HL-60 (cell line): ENCODE measurements at regions not wholly inside any gene's neighbourhood (a gene's known extent, or its start where the extent isn't known, plus 50 kb on each side); places are given as distances from the start of the nearest gene placed in this dataset.
"Not testable (repeated sequence)": the region's sequence is repeated elsewhere in the genome, so short reads cannot be mapped to it uniquely, and the experiment has no call there.

Source experiments
- DNase-seq, 2 experiments: peaks; one replicate each; pipeline ENCODE4 v3.0.0-alpha.2; 2010 to 2020; ENCODE audit warnings: low read depth in 1 of 2, low spot score in 1 of 2
- H3K27ac ChIP-seq: fragments of 250-450 bp; sonication (Bioruptor Pico); replicated peaks from 2 replicates; pipeline ENCODE4 v1.5.1; 2020; ENCODE audit warnings: mild to moderate bottlenecking, moderate library complexity
- H3K27me3 ChIP-seq: fragments of 250-450 bp; sonication (Bioruptor Pico); 2 replicates; pipeline ENCODE4 v1.5.1; 2021; ENCODE audit warnings: mild to moderate bottlenecking, moderate library complexity; ENCODE audit not compliant: insufficient read depth, poor library complexity, severe bottlenecking
- H3K4me3 ChIP-seq: replicated peaks from 2 replicates; pipeline ENCODE4 v1.5.1; 2011; ENCODE audit warnings: mild to moderate bottlenecking, control low read depth, low read length; ENCODE audit not compliant: insufficient read depth
- CTCF ChIP-seq: IDR thresholded peaks from one replicate; pipeline ENCODE4 v1.5.1; 2011; ENCODE audit warnings: low read length, control low read depth, inconsistent platforms; ENCODE audit not compliant: insufficient read depth
- GABPA ChIP-seq: IDR thresholded peaks from 2 replicates; pipeline ENCODE4 v1.6.1; 2012; ENCODE audit warnings: low read depth
- POLR2AphosphoS5 ChIP-seq: IDR thresholded peaks from 2 replicates; pipeline ENCODE4 v1.6.1; 2012; ENCODE audit warnings: low read depth
- SPI1 ChIP-seq: IDR thresholded peaks from 2 replicates; pipeline ENCODE4 v1.6.1; 2012; ENCODE audit warnings: low read depth, mild to moderate bottlenecking, borderline replicate concordance
- TF ChIP-seq, protein P1 (sequence below): IDR thresholded peaks from 2 replicates; pipeline ENCODE4 v1.6.1; 2012; ENCODE audit warnings: low read depth; ENCODE audit not compliant: insufficient replicate concordance

DNA sequence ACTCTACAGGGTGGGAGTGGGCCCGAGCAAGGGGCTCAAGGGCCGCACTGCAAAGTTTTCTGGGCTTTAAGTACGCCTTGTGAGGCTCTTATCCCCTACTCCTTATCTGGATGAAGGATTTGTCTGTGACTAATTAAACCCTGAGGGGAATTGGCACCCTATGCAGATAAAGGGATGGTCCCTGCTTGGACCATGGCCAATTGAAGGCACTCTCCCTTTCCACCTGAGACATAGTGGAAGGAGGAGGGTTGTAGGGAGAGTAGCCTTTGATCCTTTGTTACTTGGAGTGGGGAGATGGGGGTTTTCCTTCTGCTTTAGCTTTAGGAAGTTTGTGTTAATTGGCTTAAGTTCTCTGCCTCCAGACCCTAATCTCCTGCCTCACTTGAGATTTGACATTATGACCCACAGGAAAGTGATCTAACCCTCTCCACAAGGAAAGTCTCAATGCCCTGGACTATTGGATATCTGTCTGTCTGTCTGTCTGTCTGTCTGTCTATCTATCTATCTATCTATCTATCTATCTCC is 1158.8 kb upstream of the SORCS1 start:
- TF ChIP-seq SPI1 (no peak), GABPA (no peak), POLR2AphosphoS5 (no peak), CTCF (no peak)
- TF ChIP-seq, protein P1, sequence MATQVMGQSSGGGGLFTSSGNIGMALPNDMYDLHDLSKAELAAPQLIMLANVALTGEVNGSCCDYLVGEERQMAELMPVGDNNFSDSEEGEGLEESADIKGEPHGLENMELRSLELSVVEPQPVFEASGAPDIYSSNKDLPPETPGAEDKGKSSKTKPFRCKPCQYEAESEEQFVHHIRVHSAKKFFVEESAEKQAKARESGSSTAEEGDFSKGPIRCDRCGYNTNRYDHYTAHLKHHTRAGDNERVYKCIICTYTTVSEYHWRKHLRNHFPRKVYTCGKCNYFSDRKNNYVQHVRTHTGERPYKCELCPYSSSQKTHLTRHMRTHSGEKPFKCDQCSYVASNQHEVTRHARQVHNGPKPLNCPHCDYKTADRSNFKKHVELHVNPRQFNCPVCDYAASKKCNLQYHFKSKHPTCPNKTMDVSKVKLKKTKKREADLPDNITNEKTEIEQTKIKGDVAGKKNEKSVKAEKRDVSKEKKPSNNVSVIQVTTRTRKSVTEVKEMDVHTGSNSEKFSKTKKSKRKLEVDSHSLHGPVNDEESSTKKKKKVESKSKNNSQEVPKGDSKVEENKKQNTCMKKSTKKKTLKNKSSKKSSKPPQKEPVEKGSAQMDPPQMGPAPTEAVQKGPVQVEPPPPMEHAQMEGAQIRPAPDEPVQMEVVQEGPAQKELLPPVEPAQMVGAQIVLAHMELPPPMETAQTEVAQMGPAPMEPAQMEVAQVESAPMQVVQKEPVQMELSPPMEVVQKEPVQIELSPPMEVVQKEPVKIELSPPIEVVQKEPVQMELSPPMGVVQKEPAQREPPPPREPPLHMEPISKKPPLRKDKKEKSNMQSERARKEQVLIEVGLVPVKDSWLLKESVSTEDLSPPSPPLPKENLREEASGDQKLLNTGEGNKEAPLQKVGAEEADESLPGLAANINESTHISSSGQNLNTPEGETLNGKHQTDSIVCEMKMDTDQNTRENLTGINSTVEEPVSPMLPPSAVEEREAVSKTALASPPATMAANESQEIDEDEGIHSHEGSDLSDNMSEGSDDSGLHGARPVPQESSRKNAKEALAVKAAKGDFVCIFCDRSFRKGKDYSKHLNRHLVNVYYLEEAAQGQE = no peak
- Histone ChIP-seq H3K27me3 (no peaks in the 10 kb centered on the region), H3K4me3 (no peak overlapping the region), H3K27ac (no peak overlapping the region)
- DNase-seq = no peak

DNA sequence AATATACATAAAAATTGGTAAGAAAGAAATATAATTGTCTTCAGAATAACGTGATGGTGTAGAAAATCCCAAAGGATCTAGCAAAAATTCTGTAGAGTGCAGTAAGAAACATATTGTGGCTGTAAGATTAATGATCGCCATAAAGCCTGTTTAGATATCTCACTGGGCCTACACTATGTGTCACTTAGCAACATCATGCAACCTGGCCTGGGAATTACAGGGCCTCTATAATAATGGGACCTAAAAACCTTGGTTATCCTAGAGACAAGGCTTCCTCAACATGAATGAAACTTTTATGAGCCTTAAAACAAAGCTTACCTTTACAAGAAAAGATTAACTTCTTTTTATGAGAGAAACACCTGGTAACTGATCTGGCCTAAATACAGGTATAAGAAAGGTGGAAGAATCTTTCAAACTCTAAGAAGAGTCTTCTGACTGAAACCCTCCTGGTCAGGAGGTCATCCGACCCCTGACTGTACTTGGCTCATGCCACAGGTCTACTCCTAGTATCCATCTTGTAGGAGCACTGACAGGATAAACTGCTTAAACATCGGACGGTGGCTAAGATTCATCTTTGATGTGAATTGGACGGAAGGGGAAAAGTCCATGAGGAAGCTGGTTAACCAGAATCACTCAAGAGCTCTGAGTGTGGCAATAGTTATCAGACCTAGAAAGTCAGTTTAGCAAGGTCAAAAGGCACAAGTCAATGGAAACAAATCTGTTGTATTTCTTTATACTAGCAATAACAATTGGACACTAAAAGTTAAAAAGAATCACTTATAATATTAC is 1155.1 kb upstream of the SORCS1 start:
- no peak overlapping the region for H3K27ac ChIP-seq
- H3K4me3 ChIP-seq = no peak overlapping the region
- TF ChIP-seq, protein P1 = no peak
- no peak for TF ChIP-seq CTCF
- TF ChIP-seq GABPA = no peak
- TF ChIP-seq POLR2AphosphoS5 = no peak
- TF ChIP-seq SPI1 = no peak
- DNase-seq = no peak
- H3K27me3 ChIP-seq = no peaks in the 10 kb centered on the region

DNA sequence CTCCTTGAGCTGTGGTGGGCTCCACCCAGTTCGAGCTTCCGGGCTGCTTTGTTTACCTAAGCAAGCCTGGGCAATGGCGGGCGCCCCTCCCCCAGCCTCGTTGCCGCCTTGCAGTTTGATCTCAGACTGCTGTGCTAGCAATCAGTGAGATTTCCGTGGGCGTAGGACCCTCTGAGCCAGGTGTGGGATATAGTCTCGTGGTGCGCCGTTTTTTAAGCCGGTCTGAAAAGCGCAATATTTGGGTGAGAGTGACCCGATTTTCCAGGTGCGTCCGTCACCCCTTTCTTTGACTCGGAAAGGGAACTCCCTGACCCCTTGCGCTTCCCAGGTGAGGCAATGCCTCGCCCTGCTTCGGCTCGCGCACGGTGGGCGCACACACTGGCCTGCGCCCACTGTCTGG is 1151.1 kb upstream of the SORCS1 start:
- not testable (repeated sequence) for H3K27me3 ChIP-seq, H3K4me3 ChIP-seq, H3K27ac ChIP-seq, DNase-seq

DNA sequence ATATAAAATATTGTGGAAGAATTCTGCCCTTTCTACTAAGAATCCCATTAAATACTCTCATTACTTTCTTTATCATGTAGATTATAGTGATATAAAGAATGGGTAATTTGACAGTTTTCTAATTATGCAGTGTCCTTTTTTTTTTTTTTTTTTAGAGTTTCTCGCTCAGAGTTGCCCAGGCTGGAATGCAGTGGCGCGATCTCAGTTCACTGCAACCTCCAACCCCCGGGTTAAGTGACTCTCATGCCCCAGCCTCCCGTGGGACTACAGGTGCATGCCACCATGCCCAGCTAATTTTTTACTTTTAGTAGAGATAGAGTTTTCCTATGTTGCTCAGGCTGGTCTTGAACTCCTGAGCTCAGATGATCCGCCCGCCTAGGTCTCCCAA is 1143.4 kb upstream of the SORCS1 start:
- Histone ChIP-seq H3K27me3 (no peaks in the 10 kb centered on the region), H3K27ac (no peak overlapping the region), H3K4me3 (no peak overlapping the region)
- DNase-seq = no peak
- no peak for TF ChIP-seq SPI1
- no peak for TF ChIP-seq CTCF
- no peak for TF ChIP-seq GABPA
- no peak for TF ChIP-seq POLR2AphosphoS5
- TF ChIP-seq, protein P1 = no peak
